KBM-7 (cell line): ENCODE measurements at regions not wholly inside any gene's neighbourhood (a gene's known extent, or its start where the extent isn't known, plus 50 kb on each side); places are given as distances from the start of the nearest gene placed in this dataset.

Source experiments
- DNase-seq: peaks from one replicate; pipeline ENCODE4 v3.0.0-alpha.2; 2015
- in situ Hi-C: fragments of 300-500 bp; cut with MboI; formaldehyde crosslinking; loops from 2 replicates; pipeline ENCODE4 v1.14.3; 2020; ENCODE audit warnings: low sequenced_read_pairs, low pct_unique_long_range_greater_than_20kb, mixed read lengths

- in situ Hi-C loops = no loop called here
- no peak for DNase-seq
Observed at GRCh38 chr6:99841297-99841696, 152.7 kb downstream of the MCHR2 start.

GRCh38 chr6:99846006-99846405 lies 148.0 kb downstream of the MCHR2 start:
- in situ Hi-C loops = no loop called here
- DNase-seq = no peak

- no peak for DNase-seq
- in situ Hi-C loops = no loop called here
Observed at GRCh38 chr6:99850841-99851240, 143.2 kb downstream of the MCHR2 start.

- in situ Hi-C loops = no loop called here
- DNase-seq = no peak
Observed at GRCh38 chr6:99852031-99852430, 142.0 kb downstream of the MCHR2 start.

- in situ Hi-C loops = no loop called here
- no peak for DNase-seq
Observed at GRCh38 chr6:99867026-99867425, 127.0 kb downstream of the MCHR2 start.

GRCh38 chr6:99868074-99868702 lies 125.8 kb downstream of the MCHR2 start:
- in situ Hi-C loops = no loop called here
- peak; percentile 78 for DNase-seq
